ENCODE measurements at regions not wholly inside any gene's neighbourhood (a gene's known extent, or its start where the extent isn't known, plus 50 kb on each side); places are given as distances from the start of the nearest gene placed in this dataset.

GRCh38 chr9:103978396-103978795 lies 115.7 kb upstream of the SMC2 start:
- DNase-seq = no peak

- DNase-seq = no peak
Measured at GRCh38 chr9:103981912-103982311, 112.2 kb upstream of the SMC2 start.

GRCh38 chr9:103985077-103985476 lies 109.0 kb upstream of the SMC2 start:
- DNase-seq = no peak

GRCh38 chr9:103988821-103989220 lies 105.3 kb upstream of the SMC2 start:
- no peak for DNase-seq

- no peak for DNase-seq
Measured at GRCh38 chr9:103990311-103990710, 103.8 kb upstream of the SMC2 start.

GRCh38 chr9:103991001-103991400 lies 103.1 kb upstream of the SMC2 start:
- DNase-seq = no peak

GRCh38 chr9:103991698-103992097 lies 102.4 kb upstream of the SMC2 start:
- DNase-seq = no peak

GRCh38 chr9:103992938-103993579 lies 101.0 kb upstream of the SMC2 start:
- DNase-seq = no peak

GRCh38 chr9:103997856-103998370 lies 96.2 kb upstream of the SMC2 start:
- DNase-seq = peak; percentile 76

GRCh38 chr9:103999375-104000062 lies 94.6 kb upstream of the SMC2 start:
- no peak for DNase-seq

GRCh38 chr9:104009826-104010225 lies 84.3 kb upstream of the SMC2 start:
- no peak for DNase-seq

GRCh38 chr9:104022083-104022482 lies 72.0 kb upstream of the SMC2 start:
- DNase-seq = no peak

- no peak for DNase-seq
Measured at GRCh38 chr9:104025104-104025503, 69.0 kb upstream of the SMC2 start.

- no peak for DNase-seq
Measured at GRCh38 chr9:104025945-104026344, 68.2 kb upstream of the SMC2 start.

GRCh38 chr9:104027295-104027694 lies 66.8 kb upstream of the SMC2 start:
- no peak for DNase-seq

- no peak for DNase-seq
Measured at GRCh38 chr9:104028827-104029226, 65.3 kb upstream of the SMC2 start.
